ELR (cell line): ENCODE measurements at regions not wholly inside any gene's neighbourhood (a gene's known extent, or its start where the extent isn't known, plus 50 kb on each side); places are given as distances from the start of the nearest gene placed in this dataset.
"Not testable (repeated sequence)": the region's sequence is repeated elsewhere in the genome, so short reads cannot be mapped to it uniquely, and the experiment has no call there.

Experiments
- DNase-seq: peaks from one replicate; pipeline ENCODE4 v3.0.0-alpha.2; 2015; ENCODE audit warnings: low read depth

DNA sequence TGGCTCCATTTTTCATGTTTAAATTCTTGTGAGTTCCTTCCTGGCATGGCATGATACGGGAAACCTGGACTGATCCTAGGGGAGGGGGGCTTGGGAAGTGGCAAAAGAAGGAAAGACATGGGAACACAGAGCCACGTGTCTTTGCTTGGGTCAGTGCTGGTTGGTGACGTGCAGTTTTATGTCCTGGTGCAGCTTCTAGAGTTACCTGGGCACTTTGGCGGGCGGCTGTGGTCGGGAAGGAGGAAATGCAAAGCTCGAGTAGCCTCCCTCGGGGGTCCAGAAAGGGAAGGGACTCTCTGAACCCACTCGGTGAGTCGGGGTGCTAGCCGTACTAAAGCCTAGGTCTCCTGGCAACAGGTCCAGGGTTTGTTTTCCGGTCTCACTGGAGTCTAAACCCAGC lies 94.6 kb downstream of the APOB start:
- DNase-seq, result no peak

DNA sequence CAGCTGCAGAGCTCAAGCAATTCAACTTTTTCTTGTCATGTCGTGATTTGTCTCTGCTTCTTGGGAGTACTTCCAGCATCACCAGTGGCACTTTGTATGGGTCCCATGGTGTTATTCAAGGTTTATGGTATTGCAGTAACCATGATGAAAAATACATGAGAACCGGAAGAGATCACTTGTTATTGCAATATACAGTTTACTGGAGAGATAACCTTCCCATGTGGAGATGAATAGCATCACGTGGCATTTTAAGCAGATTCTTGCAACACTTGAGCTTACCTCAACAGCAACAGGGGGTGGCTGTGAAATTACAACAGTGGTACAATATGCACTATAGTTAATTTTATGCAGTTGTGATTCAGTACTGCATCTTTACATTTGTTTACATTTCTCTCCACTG lies 97.4 kb downstream of the APOB start:
- no peak for DNase-seq

DNA sequence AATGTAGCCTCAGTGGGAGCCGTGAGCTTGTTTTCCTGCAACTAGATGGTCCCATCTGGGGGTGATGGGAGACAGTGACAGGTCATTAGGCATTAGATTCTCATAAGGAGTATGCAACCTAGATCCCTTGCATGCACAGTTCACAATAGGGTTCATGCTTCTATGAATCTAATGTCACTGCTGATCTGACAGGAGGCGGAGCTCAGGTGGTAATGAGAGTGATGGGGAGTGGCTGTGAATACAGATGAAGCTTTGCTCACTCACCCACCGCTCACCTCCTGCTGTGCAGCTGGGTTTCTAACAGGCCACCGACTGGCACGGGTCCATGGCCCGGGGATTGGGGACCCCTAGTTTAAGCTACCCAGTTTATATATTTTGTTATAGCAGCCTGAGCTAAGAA lies 100.2 kb downstream of the APOB start:
- not testable (repeated sequence) for DNase-seq

DNA sequence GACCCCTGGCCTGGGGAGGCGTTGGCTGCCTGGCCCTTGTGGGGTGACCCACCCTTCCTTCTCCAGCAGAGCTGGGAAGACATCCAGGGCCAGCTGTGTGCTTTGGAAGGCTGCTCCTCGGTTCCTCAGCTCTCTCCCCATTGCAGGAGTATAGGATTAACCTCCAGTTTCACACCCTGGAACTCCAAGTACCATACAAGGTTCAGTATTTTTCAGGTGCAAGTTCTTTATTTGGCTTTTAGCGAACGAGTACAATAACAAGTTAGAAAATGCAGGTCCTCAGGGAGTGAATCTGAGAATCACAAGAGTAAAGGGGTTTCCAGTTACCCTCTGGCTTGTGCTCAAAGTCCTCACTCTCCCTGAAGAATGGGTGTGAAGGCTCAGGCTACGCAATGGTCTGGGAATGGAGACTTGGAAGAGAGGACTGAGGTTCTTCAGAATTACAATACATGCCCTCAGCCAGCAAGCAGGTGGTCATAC lies 101.2 kb downstream of the APOB start:
- no peak for DNase-seq

DNA sequence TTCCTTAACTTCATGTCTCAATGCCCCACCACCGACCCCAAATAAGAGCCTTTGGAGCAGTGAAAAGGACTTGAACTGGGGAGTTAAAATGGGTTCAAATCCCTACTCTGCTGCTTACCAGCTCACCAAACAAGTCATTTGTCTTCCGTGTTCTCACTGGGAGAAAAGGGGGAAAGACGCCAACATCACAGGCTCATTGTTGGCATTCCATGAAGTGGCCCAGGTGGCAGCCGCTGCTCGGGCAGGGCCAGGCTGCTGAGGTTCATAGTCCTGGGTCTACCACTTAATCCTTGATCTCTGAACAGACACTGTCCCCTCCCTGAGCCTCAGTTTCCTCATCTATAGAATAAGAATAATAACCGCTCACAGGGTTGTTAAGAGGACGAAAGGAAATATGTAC lies 103.0 kb downstream of the APOB start:
- no peak for DNase-seq

DNA sequence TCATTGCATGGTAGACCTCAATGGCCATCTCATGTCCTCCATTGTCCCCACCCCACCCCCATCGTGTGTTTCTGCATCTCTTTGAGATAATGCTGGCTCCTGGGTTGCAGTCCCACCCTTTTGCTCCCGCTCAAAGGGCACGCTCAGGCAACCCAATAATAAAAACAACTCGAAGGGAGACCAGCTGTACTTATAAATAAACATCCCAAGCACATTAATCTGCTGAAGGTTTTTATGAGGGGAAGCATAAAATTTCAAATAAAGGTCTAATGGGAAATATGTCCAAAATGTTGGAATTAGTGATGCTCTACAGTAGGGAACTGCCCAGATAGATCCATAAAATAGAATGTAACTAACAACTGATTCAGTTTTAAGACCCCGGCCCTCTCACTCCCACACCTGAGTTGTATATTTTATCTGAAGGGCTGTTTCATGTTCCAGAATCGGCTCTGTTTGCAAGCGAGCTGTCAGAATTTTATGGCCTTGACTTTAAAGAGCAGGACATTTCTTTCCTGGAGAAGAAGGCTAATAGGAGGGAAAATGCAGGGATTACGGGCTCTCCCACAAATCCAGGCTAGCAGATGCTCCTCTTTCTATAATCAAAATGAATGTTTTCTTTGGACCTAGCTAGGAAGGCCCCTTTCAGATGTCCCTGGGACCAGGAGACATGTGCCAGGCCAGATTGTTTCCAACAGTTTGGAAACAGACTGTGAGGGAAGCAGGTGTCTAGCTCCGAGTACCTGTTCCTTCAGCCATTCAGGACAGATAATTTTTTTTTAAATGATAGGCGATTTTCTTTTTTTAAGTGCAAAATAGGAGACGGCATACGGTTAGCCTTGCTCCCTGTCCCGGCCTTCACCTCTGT lies 103.7 kb downstream of the APOB start:
- DNase-seq, result no peak

DNA sequence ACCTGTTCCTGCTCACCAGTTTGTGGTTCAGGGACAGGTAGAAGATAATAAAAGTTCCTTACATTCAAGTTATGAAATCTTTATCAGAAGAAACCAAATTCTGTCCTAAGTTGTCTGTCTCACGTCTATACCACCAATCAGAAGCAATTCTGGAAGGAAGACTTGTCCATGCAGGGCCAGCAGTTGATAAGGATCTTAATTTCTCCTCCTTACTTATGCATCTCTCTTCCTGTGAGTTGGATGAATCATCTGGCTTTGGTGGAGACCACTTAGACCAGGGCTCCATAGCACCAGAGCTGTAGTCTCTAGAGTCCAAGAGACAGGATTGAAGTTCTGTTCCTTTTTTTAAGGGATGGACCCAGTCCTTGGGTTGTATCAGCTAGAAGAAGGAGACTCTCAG lies 106.5 kb downstream of the APOB start:
- DNase-seq, result no peak

DNA sequence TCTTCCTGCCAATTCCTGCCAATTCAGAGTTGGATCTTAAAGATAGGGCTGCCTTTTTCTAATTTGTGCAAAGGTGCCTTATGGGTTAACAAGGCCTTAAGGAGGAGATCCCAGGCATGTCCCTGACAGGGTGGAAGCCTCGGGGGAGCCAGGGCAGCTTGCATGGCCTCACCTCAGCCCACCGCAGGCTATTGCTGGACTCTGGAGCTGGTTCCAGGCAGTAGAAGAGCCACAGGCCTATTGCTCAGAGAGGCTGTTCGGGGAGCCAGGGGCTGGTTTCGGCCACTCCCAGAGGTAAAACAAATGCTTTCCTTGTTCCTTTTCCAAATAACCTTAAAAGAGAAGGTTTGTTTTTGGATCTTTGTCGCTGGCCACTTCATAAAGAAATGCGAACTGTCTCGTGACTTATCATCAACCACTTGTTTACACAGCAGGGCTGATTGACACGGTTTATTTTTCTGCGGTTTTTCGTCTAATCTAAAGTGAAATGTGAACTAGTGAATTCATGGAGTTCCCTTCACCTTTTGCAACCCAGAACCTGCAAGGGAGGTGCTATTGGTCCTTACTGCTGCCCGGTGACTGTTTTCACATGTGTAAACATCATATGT lies 108.6 kb downstream of the APOB start:
- DNase-seq, result no peak

DNA sequence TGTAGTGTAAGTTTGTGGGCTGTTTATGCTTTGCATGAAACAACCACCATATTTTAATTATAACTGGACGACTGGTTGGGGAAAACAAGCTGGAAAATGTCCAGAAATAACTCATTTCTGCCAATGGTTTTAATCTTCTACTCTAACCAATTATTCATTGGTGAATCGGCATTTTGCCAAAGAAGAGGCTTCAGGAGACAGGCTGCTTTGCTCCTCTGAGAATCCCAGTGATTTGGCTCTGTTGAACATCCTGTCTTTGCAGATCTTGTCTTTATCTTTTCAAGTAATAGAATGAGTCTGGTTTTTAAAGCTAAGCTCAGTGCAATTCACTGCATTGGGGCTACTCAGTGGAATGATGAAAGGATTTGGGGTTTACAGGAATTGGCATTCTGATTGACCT lies 109.6 kb downstream of the APOB start:
- no peak for DNase-seq

DNA sequence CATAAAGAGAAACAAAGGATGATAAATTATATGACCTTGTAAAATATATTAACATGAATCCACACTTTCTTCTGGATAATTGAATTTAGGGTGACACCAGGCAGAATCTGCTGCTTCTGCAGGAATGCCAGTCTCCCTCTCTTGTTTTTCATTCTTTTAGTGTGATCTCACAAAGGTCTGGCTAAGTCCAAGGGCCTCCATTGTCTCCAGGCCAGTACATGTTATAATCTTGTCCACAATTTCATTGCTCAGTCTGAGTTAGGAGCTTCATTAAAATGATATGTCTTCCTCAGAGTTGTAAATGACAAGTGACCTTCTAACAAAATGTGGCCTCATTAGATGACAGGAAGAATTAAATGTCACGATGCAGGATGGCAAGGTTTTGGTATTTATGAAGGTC lies 110.2 kb downstream of the APOB start:
- no peak for DNase-seq

DNA sequence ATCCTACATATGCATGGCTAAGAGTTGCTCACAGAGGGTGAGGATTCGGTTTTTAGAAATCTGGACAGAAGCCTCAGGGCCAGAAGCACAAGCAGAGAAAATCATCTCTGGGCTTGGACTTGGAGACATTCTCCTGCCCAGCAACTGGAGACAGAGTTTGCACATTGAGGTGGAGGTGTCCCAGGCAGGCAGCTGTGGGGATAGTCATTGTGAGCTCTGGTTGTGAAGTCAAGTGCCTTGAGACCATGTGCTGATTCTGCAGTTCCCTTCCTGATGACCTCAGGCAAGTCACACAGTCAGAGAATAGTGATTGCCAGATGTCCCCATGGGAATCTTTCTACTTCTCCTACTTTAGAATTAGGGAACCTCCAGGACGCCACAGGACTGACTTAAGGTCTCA lies 108.4 kb upstream of the LDAH start:
- no peak for DNase-seq

DNA sequence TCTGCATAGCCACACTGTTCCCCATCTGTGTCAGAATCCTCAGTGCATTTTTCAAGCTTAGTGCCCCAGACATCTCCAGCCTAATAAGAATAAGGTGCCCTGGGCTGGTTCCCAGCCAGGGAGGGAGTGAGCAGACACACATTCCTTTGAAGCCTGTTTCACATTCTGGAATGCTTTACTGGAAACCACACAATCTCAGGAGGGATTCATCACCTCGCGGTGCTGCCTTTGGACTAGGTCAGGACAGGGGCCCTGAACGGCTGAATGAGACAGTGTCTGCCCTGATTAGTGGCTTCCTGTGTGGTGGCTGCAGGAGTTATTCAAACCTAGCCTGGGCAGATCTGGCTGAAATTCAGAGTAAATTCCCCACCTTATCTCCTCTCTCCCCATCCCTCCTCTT lies 108.0 kb upstream of the LDAH start:
- DNase-seq, result peak; percentile 30

DNA sequence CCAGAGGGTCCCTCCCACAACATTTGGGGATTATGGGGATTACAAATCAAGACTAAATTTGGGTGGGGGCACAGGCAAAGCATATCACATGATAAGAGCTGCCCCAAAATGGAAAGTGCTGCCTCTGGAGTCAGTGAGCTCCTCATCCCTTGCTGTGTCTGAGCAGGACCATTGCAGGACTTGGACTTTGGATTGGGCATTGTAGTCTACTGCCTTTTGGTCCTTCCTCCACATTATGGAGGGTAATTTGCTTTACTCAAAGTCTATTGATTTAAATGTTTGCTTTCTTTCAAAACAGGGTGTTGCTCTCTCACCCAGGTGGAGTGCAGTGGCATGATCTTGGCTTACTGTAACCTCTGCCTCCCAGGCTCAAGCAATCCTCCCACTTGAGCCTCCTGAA lies 106.8 kb upstream of the LDAH start:
- no peak for DNase-seq

DNA sequence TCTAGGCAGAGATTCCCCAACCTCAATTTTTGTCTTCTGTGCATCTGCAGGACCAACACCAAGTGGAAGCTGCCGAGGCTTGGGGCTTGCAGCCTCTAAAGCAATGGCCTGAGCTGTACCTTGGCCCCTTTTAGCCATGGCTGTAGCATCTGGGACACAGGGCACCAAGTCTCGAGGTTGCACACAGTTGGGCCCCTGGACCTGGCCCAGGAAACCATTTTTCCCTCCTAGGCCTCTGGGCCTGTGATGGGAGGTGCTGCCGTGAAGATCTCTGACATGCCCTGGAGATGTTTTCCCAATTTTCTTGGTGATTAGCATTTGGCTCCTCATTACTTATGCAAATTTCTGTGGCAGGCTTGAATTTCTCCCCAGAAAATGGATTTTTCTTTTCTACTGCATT lies 105.7 kb upstream of the LDAH start:
- no peak for DNase-seq

DNA sequence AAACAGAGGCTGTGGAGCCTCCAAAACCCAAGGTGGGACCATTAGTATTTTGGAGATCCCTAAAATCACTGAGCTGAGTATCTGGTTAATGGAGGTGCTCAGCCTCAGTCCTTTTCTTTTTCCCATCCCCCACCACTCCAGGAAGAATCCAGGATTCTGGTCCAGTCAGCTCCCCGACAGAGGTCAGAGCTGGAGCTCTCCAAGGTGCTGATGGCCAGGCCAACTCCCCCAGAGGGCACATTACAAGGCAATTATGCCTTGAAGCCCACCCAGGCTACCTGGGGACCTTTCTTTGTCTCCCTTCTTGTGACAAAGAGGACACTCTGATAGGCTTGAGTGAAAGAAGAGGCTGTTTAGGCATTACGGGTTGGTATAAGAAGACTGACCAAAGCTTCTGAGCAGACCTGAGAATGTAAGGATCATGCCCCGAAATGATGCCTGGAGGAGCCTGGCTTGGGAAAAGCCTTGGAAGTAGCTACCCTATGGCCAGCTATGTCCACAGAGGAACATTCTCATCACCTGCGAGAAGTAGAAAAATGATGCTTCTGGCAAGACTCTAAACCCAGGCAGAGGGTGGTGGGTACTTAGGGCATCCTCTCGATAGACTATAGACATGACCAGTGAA lies 102.5 kb upstream of the LDAH start:
- DNase-seq, result peak; percentile 12

DNA sequence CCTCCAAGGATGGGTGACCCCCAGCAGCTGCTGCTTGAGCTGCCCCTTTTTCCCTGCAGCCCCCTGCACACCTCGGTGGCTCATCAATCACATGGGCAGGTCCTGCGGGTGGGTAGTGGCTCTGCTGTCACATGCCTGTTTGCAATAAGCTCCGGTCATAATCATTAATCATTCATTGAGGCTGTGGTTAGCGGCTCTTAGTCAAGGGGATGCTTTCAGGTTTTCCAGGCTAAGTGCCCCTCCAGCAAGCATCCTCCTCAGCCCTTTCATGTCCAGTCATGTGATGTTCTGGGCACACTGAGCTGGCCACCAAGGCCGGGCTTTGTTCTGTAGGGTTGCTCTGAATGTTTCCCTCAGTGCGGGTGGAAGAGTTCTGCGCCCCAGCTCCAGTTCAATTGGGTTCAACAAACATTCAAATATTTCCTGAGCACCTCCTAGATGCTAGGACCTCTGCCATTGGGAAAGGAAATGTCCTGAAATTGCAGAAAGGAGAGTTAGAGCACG lies 96.4 kb upstream of the LDAH start:
- DNase-seq, result no peak

DNA sequence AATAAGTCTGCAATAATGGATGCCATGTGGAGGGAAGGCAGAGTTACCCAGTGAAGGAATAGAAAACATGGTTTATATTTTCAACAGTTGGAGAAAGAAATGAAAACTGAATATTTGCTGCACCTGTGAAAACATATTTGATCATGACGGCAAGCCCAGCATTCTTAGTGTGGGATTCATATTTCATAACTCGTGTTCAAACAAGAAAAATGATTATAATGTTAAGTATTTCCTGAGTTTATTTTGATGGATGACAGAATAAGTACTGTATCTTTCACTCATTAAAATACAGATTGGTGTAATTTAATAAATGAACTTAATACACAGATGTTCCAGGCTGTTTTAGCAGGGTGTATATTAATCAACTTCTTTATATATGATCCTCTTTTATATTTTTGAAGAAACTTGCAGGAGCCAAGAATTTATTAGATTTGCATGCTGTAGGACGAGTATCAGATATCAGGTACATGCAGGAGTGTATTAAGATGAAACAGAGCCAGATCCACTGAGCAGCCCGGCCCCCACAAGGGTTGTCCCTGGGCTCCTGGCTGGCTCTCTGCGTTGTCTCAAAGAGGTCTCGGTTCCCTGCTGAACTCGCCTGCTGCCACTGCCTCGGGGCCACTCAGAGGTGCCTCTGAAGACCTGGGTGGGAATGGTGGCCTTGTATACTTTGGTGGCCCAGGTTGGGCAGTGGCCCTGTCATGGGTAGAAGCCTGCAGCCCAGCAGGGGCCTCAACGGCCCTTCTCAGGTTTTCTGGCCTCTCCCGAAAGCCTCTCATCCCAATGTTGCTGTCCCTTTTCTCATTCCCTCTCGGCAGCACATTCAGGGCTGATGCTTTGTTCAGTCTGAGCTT lies 95.0 kb upstream of the LDAH start:
- no peak for DNase-seq

DNA sequence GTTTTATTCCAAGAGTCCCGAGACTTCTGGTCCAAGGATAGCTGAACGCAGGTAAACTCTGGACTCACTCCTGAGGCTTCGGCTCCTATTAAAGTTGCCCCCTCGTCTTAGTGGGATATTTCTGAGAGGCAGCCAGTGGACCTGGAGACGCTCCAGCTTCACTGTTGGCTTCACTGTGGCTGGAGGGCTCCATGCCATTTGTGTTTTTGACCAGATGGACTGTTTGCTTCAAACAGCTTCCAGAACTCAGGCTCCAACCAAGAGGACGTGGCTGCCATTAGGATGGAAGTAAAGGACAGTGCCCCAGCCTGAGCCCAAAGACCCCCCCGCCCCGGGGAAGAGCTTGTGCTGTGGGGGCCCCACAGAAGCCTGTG lies 94.4 kb upstream of the LDAH start:
- no peak for DNase-seq

DNA sequence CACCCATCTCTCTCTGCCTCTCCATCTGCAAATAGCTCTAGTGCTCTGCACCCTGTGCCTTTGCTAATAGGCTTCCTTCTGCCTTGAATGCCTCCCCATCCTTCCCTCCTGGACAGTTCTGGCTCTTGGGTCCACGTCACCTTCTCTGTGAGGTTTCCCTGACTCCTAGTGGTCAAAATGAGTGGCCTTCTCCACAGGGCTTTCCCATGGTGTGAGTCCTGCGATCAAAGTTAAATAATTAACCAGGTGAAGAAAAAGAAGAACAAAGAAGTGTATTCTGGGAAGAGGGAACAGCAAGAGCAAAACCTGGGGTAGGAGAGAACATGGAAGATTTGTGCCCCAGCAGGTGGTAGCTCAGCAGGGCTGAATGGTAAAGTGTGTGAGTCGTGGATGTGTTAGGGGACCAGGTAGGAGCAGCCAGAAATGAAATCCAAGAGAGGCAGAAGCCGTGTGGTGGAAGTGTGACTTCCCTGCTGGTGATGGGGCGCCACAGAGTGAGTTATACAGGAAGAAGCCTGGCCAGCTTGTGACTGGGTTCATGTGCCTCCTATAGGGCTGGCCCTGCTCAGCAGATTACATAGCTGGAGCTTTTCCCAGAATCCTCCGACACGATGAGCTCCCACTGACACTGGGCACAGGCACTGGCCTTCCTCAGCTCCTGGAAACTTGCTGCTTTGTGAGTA lies 93.8 kb upstream of the LDAH start:
- peak; percentile 19 for DNase-seq

DNA sequence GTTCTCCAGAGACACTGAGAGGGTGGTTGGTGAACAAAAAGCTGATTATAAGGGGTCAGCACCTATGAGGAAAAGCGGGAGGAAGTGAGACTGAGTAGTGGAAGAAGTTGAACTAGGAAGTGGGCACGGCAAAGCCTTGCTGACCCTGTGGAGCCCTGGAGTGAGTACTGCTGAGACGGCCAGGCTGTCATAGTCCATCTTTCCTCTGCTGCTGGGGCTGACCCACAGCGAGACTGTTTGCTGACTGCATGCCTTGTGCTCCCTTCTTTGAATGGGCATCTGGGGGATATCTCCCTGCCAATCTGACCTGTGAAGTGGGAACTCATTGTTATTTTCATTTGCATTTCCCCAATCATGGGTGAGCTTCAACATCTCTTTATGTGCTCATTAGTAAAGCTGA lies 92.4 kb upstream of the LDAH start:
- DNase-seq, result no peak

DNA sequence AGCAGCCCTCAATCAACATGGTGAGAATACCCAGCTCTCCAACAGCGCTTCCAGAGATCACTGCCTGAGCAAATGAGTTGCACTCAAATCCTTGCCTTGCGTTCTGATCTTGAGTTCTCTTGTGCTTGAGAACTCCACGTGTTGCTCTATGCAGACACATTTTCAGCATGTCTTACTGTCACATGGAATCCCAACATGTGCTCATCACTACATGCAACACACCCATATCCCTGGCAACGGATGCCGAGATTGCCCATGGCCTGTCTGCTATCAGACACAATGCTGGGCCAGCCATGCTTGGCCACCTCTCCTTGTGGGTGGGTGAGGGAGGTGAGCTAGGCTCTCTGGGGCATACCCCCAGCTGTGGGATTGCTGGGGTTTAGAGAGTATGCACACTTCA lies 91.9 kb upstream of the LDAH start:
- DNase-seq, result no peak

DNA sequence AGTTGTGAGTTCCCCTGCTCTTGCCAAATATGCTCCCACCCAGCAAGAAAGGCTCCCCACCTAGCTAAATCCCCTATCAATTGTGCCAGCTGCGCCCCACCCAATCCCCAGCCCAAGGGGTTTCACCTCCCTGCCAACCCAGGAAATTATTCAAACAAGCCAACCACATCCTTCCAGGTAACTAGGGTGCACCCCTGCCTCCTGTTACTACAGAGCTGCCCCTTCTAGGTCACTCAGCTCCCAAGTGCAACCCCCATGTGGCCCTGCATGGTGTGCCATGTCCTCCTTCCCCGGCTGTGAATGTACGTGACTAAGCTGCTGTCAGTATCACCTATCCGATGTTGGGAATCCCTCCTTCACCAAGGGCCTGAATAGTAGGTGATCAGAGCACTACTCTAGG lies 91.2 kb upstream of the LDAH start:
- DNase-seq, result no peak
